ENCODE measurements at regions not wholly inside any gene's neighbourhood (a gene's known extent, or its start where the extent isn't known, plus 50 kb on each side); places are given as distances from the start of the nearest gene placed in this dataset.
"Not testable (repeated sequence)": the region's sequence is repeated elsewhere in the genome, so short reads cannot be mapped to it uniquely, and the experiment has no call there.

- DNase-seq = not testable (repeated sequence)
These were observed 62.8 kb downstream of the RPS24 start for GRCh38 chr10:78096486-78096885.

GRCh38 chr10:78102593-78102992 is 68.9 kb downstream of the RPS24 start:
- not testable (repeated sequence) for DNase-seq

- DNase-seq = no peak
These were observed 75.5 kb downstream of the RPS24 start for GRCh38 chr10:78109210-78109609.

- DNase-seq = no peak
These were observed 81.6 kb downstream of the RPS24 start for GRCh38 chr10:78115135-78115853.

- peak; percentile 35 for DNase-seq
These were observed 82.7 kb downstream of the RPS24 start for GRCh38 chr10:78116361-78116760.

- DNase-seq = no peak
These were observed 84.9 kb downstream of the RPS24 start for GRCh38 chr10:78118591-78118990.

- no peak for DNase-seq
These were observed 88.1 kb downstream of the RPS24 start for GRCh38 chr10:78121801-78122200.

GRCh38 chr10:78124167-78124566 is 90.5 kb downstream of the RPS24 start:
- DNase-seq = no peak

- no peak for DNase-seq
These were observed 95.5 kb downstream of the RPS24 start for GRCh38 chr10:78129211-78129610.

- DNase-seq = no peak
These were observed 97.5 kb downstream of the RPS24 start for GRCh38 chr10:78130966-78131710.

- no peak for DNase-seq
These were observed 101.2 kb downstream of the RPS24 start for GRCh38 chr10:78134773-78135306.

GRCh38 chr10:78137147-78137546 is 103.5 kb downstream of the RPS24 start:
- no peak for DNase-seq

GRCh38 chr10:78139341-78139740 is 105.7 kb downstream of the RPS24 start:
- peak; percentile 56 for DNase-seq

GRCh38 chr10:78140066-78140630 is 106.5 kb downstream of the RPS24 start:
- peak; percentile 24 for DNase-seq

GRCh38 chr10:78143576-78143975 is 109.9 kb downstream of the RPS24 start:
- no peak for DNase-seq

GRCh38 chr10:78146200-78146599 is 112.5 kb downstream of the RPS24 start:
- no peak for DNase-seq

GRCh38 chr10:78147202-78147601 is 113.5 kb downstream of the RPS24 start:
- DNase-seq = no peak

GRCh38 chr10:78148216-78148960 is 114.7 kb downstream of the RPS24 start:
- no peak for DNase-seq

GRCh38 chr10:78148961-78149612 is 115.4 kb downstream of the RPS24 start:
- DNase-seq = no peak

GRCh38 chr10:78150756-78151155 is 117.1 kb downstream of the RPS24 start:
- DNase-seq = no peak

- no peak for DNase-seq
These were observed 122.1 kb downstream of the RPS24 start for GRCh38 chr10:78155722-78156121.

GRCh38 chr10:78160591-78160990 is 126.9 kb downstream of the RPS24 start:
- no peak for DNase-seq
